Activated B cell treated with CpG ODN at 0.5 μM for 24 hours (primary cell): ENCODE measurements at regions not wholly inside any gene's neighbourhood (a gene's known extent, or its start where the extent isn't known, plus 50 kb on each side); places are given as distances from the start of the nearest gene placed in this dataset.

Experiments
- ATAC-seq: fragments of 200-7000 bp; cut with Tn5 transposase; one replicate; pipeline ENCODE4 v1.10.0; 2021; ENCODE audit warnings: low read depth, mild to moderate bottlenecking, moderate library complexity
- CTCF ChIA-PET: fragments of 350-600 bp; sonication (Branson Sonifier 250); formaldehyde crosslinking; loops from one replicate; lab custom pipeline; 2021; ENCODE audit warnings: antibody characterized with exemption; lab: Charles Lee
- POLR2A ChIA-PET: fragments of 350-600 bp; sonication (Branson Sonifier 250); formaldehyde crosslinking; loops from one replicate; lab custom pipeline; 2021; ENCODE audit warnings: antibody characterized with exemption; lab: Charles Lee
- DNase-seq: peaks from one replicate; pipeline ENCODE4 v3.0.0; 2022
- H3K27ac Mint-ChIP-seq: one replicate; pipeline ENCODE4 v1.8.0; 2020; ENCODE audit warnings: mixed read lengths
- H3K27me3 Mint-ChIP-seq: one replicate; pipeline ENCODE4 v1.8.0; 2021; ENCODE audit warnings: mixed read lengths
- H3K36me3 Mint-ChIP-seq: one replicate; pipeline ENCODE4 v1.8.0; 2021; ENCODE audit warnings: low read depth, mixed read lengths
- H3K4me1 Mint-ChIP-seq: one replicate; pipeline ENCODE4 v1.8.0; 2021; ENCODE audit warnings: mixed read lengths
- H3K4me3 Mint-ChIP-seq: one replicate; pipeline ENCODE4 v1.8.0; 2020; ENCODE audit warnings: mild to moderate bottlenecking, mixed read lengths
- H3K9me3 Mint-ChIP-seq: one replicate; pipeline ENCODE4 v1.8.0; 2020; ENCODE audit warnings: mixed read lengths
- CTCF ChIP-seq: fragments of 200-600 bp; IDR thresholded peaks from one replicate; pipeline ENCODE4 v1.8.0; 2022; ENCODE audit warnings: antibody characterized with exemption, mild to moderate bottlenecking
- intact Hi-C: fragments of 100-400 bp; cut with micrococcal nuclease; formaldehyde crosslinking; loops from one replicate; pipeline ENCODE4 v1.15.1; 2024

- ATAC-seq (no peak), DNase-seq (no peak)
- H3K9me3 Mint-ChIP-seq: no peaks in the 10 kb centered on the region
- H3K27ac Mint-ChIP-seq: no peak overlapping the region
- no peak overlapping the region for H3K4me3 Mint-ChIP-seq
- H3K36me3 Mint-ChIP-seq: no peaks in the 10 kb centered on the region
- intact Hi-C loops: no loop called here
- H3K27me3 Mint-ChIP-seq: peaks cover 4% of the 10 kb centered on the region
- no peaks in the 10 kb centered on the region for H3K4me1 Mint-ChIP-seq
- ChIA-PET POLR2A (no interaction called here), CTCF (no interaction called here)
- no peak for TF ChIP-seq CTCF
Observed at GRCh38 chr17:79164913-79165695, 90.5 kb downstream of the ENGASE start.

- no peaks in the 10 kb centered on the region for H3K4me1 Mint-ChIP-seq
- POLR2A ChIA-PET: no interaction called here
- DNase-seq: no peak
- CTCF ChIA-PET: no interaction called here
- ATAC-seq: no peak
- no peak for TF ChIP-seq CTCF
- no peak overlapping the region for H3K4me3 Mint-ChIP-seq
- no peaks in the 10 kb centered on the region for H3K36me3 Mint-ChIP-seq
- no peak overlapping the region for H3K27ac Mint-ChIP-seq
- H3K27me3 Mint-ChIP-seq: peaks cover 4% of the 10 kb centered on the region
- intact Hi-C loops: no loop called here
- H3K9me3 Mint-ChIP-seq: no peaks in the 10 kb centered on the region
Observed at GRCh38 chr17:79164408-79164807, 89.8 kb downstream of the ENGASE start.

- H3K4me1 Mint-ChIP-seq: no peaks in the 10 kb centered on the region
- no peak overlapping the region for H3K4me3 Mint-ChIP-seq
- ChIA-PET POLR2A (no interaction called here), CTCF (no interaction called here)
- H3K27me3 Mint-ChIP-seq: peaks cover 4% of the 10 kb centered on the region
- H3K27ac Mint-ChIP-seq: no peak overlapping the region
- ATAC-seq: no peak
- DNase-seq: no peak
- H3K9me3 Mint-ChIP-seq: no peaks in the 10 kb centered on the region
- H3K36me3 Mint-ChIP-seq: no peaks in the 10 kb centered on the region
- TF ChIP-seq CTCF: no peak
- intact Hi-C loops: no loop called here
Observed at GRCh38 chr17:79163071-79163470, 88.4 kb downstream of the ENGASE start.

- no peak overlapping the region for H3K4me3 Mint-ChIP-seq
- no peaks in the 10 kb centered on the region for H3K36me3 Mint-ChIP-seq
- intact Hi-C loops: no loop called here
- H3K27me3 Mint-ChIP-seq: peaks cover 4% of the 10 kb centered on the region
- no peak for ATAC-seq
- POLR2A ChIA-PET: no interaction called here
- H3K27ac Mint-ChIP-seq: no peak overlapping the region
- DNase-seq: no peak
- no peaks in the 10 kb centered on the region for H3K4me1 Mint-ChIP-seq
- CTCF ChIA-PET: no interaction called here
- no peaks in the 10 kb centered on the region for H3K9me3 Mint-ChIP-seq
- TF ChIP-seq CTCF: no peak
Observed at GRCh38 chr17:79162012-79162963, 87.7 kb downstream of the ENGASE start.

- POLR2A ChIA-PET: no interaction called here
- CTCF ChIA-PET: no interaction called here
- H3K36me3 Mint-ChIP-seq: no peaks in the 10 kb centered on the region
Observed at GRCh38 chr17:79160980-79161636, 86.5 kb downstream of the ENGASE start.

More at GRCh38 chr17:79160980-79161636, 86.5 kb downstream of the ENGASE start:
- Mint-ChIP-seq H3K9me3 (no peaks in the 10 kb centered on the region), H3K27ac (no peak overlapping the region), H3K4me1 (no peaks in the 10 kb centered on the region), H3K27me3 (peaks cover 4% of the 10 kb centered on the region), H3K4me3 (no peak overlapping the region)
- ATAC-seq (peak; percentile 18), DNase-seq (no peak)
- intact Hi-C loops: no loop called here
- no peak for TF ChIP-seq CTCF
